ENCODE measurements at regions not wholly inside any gene's neighbourhood (a gene's known extent, or its start where the extent isn't known, plus 50 kb on each side); places are given as distances from the start of the nearest gene placed in this dataset.

GRCh38 chr18:65049586-65049985, 701.2 kb upstream of the CDH7 start:
- TF ChIP-seq CTCF (IDR thresholded peaks at IDR 0.05; ENCODE audit: poor library complexity) (no peak), EZH2 (IDR thresholded peaks at IDR 0.05; ENCODE audit: borderline replicate concordance) (no peak), EZH2phosphoT487 (IDR thresholded peaks at IDR 0.05; ENCODE audit: low read depth, severe bottlenecking, unreplicated experiment) (no peak)

Measured in hepatocyte (in vitro differentiated cells).